OCI-LY3 (cell line): ENCODE measurements at regions not wholly inside any gene's neighbourhood (a gene's known extent, or its start where the extent isn't known, plus 50 kb on each side); places are given as distances from the start of the nearest gene placed in this dataset.

Experiments
- EZH2phosphoT487 ChIP-seq: fragments of 200-600 bp; shearing (Covaris generic); IDR thresholded peaks from 2 replicates; pipeline ENCODE4 v1.6.1; 2018; ENCODE audit warnings: antibody characterized with exemption, mixed run types, low read depth
- TF ChIP-seq, protein P1 (sequence below): fragments of 200-600, 300-600 bp; sonication (generic); IDR thresholded peaks from 2 replicates; pipeline ENCODE4 v1.5.1; 2014; ENCODE audit warnings: antibody characterized with exemption, low read length, low read depth

DNA sequence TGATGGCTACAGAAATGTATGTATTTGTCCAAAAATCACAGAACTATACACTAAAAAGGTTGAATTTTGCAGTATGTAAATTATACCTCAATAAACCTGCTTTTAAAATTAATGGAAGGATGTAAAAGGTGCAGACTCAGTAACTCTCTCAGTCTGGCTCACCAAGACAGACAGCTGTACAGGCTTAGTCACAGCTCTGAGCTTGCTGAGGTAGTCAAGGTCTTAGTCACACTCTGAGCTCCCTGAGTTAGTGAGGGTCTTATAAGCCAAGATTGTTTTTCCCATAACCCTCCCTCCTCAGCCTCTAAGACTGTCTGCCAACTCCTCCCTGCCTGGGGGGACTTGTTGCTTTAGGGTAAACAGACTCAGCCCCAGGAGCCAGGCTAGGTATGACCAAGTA, 59.3 kb upstream of the IZUMO1R start:
- TF ChIP-seq, protein P1, sequence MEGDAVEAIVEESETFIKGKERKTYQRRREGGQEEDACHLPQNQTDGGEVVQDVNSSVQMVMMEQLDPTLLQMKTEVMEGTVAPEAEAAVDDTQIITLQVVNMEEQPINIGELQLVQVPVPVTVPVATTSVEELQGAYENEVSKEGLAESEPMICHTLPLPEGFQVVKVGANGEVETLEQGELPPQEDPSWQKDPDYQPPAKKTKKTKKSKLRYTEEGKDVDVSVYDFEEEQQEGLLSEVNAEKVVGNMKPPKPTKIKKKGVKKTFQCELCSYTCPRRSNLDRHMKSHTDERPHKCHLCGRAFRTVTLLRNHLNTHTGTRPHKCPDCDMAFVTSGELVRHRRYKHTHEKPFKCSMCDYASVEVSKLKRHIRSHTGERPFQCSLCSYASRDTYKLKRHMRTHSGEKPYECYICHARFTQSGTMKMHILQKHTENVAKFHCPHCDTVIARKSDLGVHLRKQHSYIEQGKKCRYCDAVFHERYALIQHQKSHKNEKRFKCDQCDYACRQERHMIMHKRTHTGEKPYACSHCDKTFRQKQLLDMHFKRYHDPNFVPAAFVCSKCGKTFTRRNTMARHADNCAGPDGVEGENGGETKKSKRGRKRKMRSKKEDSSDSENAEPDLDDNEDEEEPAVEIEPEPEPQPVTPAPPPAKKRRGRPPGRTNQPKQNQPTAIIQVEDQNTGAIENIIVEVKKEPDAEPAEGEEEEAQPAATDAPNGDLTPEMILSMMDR: no peak
- no peak for TF ChIP-seq EZH2phosphoT487
